ENCODE measurements at regions not wholly inside any gene's neighbourhood (a gene's known extent, or its start where the extent isn't known, plus 50 kb on each side); places are given as distances from the start of the nearest gene placed in this dataset.
"Not testable (repeated sequence)": the region's sequence is repeated elsewhere in the genome, so short reads cannot be mapped to it uniquely, and the experiment has no call there.

- peak; percentile 25 for DNase-seq (ENCODE audit: low read depth)
These were observed 612.2 kb downstream of the IQCM start for GRCh38 chr4:149203256-149204001.

GRCh38 chr4:149202117-149202516 is 613.5 kb downstream of the IQCM start:
- DNase-seq (ENCODE audit: low read depth), result no peak

DNA sequence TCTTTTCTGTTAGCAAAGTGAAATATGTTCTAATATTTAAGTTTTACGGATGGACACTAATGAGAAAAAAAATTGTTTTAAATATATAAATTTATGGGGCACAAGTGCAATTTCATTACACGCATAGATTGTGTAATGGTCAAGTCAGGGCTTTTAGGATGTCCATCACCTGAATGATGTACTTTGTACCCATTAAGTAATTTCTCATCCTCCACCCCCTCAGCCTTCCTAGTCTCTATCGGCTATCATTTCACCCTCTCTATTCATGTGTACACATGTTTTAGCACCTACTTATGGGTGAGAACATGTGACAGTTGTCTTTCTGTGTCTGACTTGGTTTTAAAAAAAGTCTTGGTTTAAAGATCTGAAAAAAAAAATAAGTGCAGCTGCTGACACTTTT is 616.0 kb downstream of the IQCM start:
- no peak for DNase-seq (ENCODE audit: low read depth)

DNA sequence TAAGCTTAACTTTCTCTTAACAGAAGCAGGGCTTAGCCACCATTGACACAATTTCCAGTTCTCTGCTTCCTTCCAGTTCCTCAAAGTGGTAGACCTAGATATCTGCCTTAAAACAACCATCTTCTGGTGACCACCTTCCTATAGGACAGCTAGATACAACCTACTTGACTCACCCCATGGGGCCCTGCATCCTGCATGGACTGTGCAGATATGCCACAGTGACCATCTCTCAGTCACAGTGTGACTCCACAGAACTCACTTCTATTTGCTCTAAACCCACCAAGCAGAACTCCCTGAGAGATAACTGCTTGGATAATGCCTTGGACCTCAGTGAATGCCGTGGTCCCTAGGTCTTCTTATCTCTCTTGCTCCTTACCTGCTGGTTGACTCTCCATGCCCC is 621.6 kb downstream of the IQCM start:
- DNase-seq (ENCODE audit: low read depth), result no peak

- DNase-seq (ENCODE audit: low read depth), result no peak
These were observed 627.9 kb downstream of the IQCM start for GRCh38 chr4:149187726-149188125.

- no peak for DNase-seq (ENCODE audit: low read depth)
These were observed 632.0 kb downstream of the IQCM start for GRCh38 chr4:149183638-149184037.

- not testable (repeated sequence) for DNase-seq (ENCODE audit: low read depth)
These were observed 634.2 kb downstream of the IQCM start for GRCh38 chr4:149181459-149181858.

DNA sequence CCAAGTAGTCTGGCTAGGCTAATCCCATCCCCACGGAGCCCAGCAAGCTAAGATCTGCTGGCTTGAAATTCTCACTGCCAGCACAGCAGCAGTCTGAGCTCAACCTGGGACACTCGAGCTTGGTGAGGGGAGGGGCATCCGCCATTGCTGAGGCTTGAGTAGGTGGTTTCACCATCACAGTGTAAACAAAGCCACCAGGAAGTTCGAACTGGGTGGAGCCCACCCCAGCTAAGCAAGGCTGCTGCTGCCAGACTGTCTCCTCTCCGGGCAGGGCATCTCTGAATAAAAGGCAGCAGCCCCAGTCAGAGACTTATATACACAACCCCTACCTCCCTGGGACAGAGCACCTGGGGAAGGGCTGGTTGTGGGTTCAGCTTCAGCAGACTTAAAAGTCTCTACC is 639.6 kb downstream of the IQCM start:
- no peak for DNase-seq (ENCODE audit: low read depth)

DNA sequence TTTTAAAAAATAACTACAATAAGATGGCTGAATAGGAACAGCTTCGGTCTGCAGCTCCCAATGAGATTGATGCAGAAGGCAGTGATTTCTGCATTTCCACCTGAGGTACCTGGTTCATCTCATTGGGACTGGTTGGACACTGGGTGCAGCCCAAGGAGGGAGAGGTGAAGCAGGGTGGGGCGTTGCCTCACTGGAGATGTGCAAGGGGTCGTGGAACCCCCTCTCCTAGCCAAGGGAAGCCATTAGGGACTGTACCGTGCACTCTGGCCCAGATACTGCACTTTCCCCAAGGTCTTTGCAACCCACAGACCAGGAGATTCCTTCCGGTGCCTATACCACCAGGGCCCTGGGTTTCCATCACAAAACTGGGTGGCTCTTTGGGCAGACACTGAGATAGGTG is 640.1 kb downstream of the IQCM start:
- DNase-seq (ENCODE audit: low read depth), result no peak

GRCh38 chr4:149173241-149174013 is 642.2 kb downstream of the IQCM start:
- DNase-seq (ENCODE audit: low read depth), result no peak

DNA sequence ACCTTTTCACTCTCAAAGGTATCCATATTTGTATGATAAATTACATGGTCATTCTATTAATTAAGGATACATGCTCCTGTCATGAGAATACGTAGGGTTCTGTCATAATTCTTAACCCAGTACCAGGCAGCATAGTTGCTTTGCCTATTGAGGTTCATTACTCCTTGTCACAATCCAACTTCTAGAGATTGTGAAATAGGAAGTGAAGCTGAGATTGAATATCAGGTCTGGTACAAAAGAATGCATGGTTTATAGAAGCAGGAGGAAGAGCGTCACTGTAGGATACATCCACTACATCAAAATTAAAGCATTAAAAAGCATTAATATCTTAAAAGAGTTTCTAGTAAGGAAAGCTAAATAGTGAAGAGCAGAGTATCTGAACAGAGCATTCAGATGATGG is 647.0 kb downstream of the IQCM start:
- no peak for DNase-seq (ENCODE audit: low read depth)

DNA sequence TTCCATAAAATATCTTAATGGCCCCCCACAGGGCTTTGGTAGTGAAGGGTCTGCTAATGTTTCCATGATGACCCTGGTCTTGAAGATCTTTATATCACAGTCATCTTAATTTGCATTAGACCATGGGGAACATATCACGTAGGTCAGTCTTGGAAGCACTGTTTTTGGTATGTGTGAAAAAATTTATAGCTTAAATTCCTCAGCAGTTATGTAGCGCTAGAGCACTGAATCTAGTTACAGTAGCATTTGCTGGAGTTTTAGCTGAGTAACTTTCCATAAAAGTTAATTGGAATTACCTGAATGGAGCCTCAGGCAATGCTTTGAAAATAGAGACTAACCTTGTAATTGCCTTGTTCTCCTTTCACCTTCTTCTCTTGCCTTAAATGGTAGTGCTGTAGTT is 648.8 kb downstream of the IQCM start:
- no peak for DNase-seq (ENCODE audit: low read depth)

GRCh38 chr4:149166365-149166764 is 649.3 kb downstream of the IQCM start:
- DNase-seq (ENCODE audit: low read depth), result no peak

DNA sequence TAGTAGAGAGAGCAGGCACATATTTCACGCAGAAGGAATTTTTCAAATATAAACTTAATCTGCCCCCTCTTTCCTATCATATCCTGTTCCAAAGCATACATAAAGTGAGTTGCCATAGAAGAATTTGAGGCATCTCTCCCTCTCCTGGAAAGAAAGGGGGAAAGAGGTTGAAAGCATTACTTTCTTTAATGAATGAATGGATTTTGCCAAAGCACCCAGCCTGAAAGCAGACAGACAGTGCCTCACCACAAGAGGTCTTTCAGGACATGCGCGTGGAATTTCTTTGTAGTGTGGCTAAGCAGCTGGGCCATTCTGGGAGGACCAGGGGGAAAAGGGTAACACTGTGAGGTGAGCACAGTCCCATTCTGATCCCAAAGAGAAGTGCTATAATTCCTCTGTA is 651.4 kb downstream of the IQCM start:
- DNase-seq (ENCODE audit: low read depth), result peak; percentile 16

DNA sequence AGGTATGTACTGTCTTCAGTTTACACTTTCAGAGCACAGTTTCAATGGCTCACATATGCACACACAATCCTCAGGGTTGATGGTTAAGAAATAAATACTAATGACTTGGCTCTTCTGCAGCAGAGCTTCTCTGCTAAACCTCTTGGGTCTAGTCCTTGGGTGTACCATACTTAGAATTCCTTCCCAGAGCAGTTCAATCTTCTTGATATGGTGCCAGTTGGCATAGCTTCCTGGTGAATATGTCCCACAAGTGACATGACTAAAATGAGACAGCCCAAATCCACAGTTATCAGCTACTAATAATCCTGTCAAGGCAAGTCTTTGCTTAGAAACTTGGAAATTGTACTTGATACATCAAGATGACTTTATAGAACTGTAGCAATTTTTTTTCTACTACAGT is 654.4 kb downstream of the IQCM start:
- DNase-seq (ENCODE audit: low read depth), result peak; percentile 15

GRCh38 chr4:149160370-149160769 is 655.3 kb downstream of the IQCM start:
- DNase-seq (ENCODE audit: low read depth), result no peak

DNA sequence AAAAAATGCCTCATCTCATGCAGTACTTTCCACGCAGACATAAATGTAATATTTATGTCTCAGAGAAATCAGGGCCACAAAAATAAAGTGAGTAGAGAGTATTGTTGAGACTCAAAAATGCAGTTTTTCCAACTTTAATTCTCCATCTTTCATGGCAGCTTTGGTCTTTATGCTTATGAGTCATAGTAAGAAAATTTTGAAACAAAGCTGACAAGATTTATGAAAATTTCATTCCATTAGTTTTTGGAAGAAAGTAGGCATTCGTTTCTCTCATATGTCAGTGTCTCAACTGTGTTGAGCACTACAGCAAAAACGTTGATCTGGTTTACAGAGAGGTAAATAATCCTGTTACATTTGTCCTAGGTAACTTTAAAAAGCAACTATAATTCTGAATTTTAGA is 656.8 kb downstream of the IQCM start:
- DNase-seq (ENCODE audit: low read depth), result peak; percentile 4

- DNase-seq (ENCODE audit: low read depth), result peak; percentile 18
These were observed 669.8 kb downstream of the IQCM start for GRCh38 chr4:149145803-149146202.

DNA sequence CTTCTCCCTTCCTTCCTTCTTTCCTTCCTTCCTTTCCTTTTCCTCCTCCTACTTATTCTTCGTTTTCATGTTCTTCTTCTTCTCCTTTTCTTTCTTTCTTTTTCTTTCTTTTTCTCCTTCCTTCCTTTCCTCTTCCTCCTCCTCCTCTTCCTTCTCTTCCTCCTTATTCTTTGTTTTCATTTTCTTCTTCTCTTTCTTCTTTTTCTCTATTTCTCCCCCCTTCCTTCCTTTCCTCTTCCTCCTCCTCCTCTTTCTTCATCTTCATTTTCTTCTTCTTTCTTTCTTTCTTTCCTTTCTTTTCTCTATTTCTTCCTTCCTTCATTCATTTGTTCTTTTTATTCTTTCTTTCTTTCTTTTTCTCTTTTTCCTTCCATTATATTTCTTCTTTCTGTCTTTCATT is 671.6 kb downstream of the IQCM start:
- no peak for DNase-seq (ENCODE audit: low read depth)

- no peak for DNase-seq (ENCODE audit: low read depth)
These were observed 674.3 kb downstream of the IQCM start for GRCh38 chr4:149141391-149141790.

DNA sequence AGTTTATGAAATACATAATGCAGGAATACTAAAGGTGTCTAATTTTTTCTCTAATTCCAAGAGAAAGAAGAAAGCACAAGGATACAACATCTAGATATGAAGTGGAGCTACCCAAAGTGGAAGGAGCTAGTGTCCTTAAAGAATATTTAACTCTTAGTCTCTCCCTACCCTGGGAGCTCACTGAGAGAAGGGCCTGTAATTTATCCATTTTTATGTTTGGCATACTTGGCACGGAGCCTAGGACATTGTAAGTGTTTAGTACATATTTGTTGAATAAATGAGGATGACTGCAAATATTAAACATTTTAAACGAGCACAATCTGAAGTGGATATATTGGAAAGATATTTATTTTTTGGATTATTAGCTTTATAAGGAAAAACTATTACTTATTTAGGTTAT is 674.8 kb downstream of the IQCM start:
- DNase-seq (ENCODE audit: low read depth), result no peak

DNA sequence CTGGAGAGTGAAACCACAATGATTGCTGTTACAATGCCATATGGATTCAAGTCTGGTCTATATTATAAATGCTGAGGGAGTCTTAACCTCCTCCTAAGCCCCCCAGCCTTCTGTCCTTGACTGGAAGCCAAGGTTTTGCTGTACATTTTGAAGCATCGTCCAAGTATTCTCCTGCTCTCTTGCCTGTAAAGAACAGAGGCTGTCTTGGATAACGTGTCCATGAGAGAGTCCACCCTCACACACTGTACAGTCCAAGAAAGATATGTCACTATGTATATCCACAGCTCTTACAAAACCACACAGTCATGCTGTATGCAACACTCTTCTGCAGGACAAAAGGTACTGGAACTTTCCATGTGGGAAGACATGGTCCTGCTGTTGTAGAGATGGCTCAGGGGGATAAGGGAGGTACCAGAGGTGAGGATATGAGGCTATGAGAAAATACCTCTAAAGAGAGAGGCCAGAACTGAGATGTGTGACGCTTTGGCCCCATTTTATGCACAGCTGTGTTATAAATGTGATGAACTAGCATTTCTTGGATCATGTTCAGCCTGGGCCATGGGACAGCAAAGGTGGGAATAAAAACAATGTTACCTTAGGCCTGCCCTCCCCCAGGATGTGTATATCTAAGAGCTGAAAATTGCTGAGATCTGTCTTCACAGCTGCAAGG is 678.6 kb downstream of the IQCM start:
- DNase-seq (ENCODE audit: low read depth), result no peak

- no peak for DNase-seq (ENCODE audit: low read depth)
These were observed 680.6 kb downstream of the IQCM start for GRCh38 chr4:149135062-149135461.

Measured in stromal cell of bone marrow (primary cell).